ENCODE measurements at regions not wholly inside any gene's neighbourhood (a gene's known extent, or its start where the extent isn't known, plus 50 kb on each side); places are given as distances from the start of the nearest gene placed in this dataset.

DNA sequence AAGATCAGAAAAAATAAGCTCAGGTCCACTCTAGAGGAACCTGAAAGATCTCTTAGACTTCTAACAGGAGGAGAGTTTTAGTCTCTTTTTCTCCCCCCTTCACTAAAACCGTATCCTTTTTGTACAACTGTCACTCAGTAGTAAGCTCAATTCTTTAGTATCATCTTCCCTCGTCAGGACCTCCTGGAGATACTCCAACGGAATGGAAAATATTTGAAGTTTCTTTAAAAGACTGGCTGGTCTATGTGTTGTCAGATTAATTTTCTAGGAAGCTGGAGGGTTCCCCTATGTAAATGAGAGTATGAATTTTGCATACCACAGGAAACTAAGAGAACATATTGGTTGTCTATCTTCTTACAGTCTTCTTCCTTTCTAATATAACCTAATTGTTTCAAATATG lies 747.7 kb upstream of the CBLB start:
- no peak for TF ChIP-seq CTCF (IDR thresholded peaks at IDR 0.05)
- TF ChIP-seq POLR2AphosphoS5 (IDR thresholded peaks at IDR 0.05), result no peak
- TF ChIP-seq POLR2A (IDR thresholded peaks at IDR 0.05), result no peak

Measured in transverse colon (tissue), 4 donors.